ENCODE measurements at regions not wholly inside any gene's neighbourhood (a gene's known extent, or its start where the extent isn't known, plus 50 kb on each side); places are given as distances from the start of the nearest gene placed in this dataset.

DNA sequence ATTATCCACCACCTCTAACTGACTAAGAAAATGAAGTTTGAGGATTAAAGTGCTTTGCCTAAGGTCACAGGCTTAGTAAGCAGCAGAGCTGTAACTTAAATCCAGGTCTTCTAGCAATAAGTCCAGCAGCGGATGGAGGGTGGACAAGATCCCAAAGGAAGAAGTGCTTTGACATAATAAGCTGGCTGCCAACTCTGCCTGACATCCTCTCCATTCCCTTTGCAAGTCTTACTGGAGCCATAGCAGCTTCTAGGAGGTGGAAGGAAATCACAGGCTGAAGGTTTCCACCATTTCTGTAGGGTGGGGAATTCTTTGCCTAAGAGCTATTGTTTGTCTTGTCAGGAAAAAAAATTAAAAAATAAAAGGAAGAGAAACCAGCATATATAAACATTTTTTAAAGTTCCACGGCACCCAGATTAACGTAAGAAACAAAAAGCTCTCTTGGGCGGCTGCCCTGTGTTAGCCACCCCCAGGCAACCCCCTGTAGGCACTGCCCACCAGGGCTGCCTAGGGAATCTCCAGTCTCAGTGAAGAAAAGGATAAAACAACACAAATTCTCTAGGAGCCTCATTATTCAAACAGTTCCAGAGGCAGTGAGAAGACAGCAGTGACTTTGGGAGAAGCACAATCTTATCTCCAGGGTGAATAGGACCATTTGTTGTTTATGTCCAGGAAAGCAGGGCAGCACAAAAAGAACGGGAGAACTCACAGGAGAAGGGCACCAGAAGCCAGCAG lies 380.8 kb upstream of the CADM1 start:
- TF ChIP-seq EZH2phosphoT487 (IDR thresholded peaks at IDR 0.05; ENCODE audit: insufficient read depth, low read depth) = no peak
- no peak for TF ChIP-seq EZH2 (IDR thresholded peaks at IDR 0.05; ENCODE audit: insufficient read depth, poor library complexity, severe bottlenecking)

Data from GM23248 (cell line).